Stimulated activated CD8-positive, alpha-beta memory T cell treated with anti-CD3 and anti-CD28 coated beads, Interleukin-2, amount 100 ng/mL, for 48 hours (primary cell): ENCODE measurements at regions not wholly inside any gene's neighbourhood (a gene's known extent, or its start where the extent isn't known, plus 50 kb on each side); places are given as distances from the start of the nearest gene placed in this dataset.
"Not testable (repeated sequence)": the region's sequence is repeated elsewhere in the genome, so short reads cannot be mapped to it uniquely, and the experiment has no call there.

Experiments used
- DNase-seq, 2 donors: peaks; one replicate each; pipeline ENCODE4 v3.0.0-alpha.2; 2020; ENCODE audit warnings: low read depth in 2 of 2

DNA sequence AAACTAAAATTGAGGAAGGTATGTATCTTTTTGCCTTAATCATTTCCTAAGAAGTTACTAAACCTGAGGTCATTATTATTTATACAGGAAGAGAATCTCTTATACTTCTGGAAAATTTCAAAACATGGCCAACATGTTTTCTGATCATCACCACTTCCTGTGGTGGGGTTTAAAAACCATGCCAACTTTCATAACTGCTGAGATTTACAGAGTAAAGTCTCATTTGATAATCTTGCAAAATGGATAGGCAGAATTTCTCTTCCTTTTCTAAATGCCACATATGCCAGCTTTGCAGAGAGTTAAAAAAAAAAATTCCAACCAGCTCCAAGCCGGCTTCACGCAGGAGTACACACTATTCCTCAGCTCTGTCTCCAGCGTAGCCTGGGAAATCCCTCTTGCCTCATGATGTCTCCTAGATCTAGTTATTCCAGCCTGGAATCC is 124.3 kb upstream of the SPRED1 start:
- DNase-seq, result no peak

DNA sequence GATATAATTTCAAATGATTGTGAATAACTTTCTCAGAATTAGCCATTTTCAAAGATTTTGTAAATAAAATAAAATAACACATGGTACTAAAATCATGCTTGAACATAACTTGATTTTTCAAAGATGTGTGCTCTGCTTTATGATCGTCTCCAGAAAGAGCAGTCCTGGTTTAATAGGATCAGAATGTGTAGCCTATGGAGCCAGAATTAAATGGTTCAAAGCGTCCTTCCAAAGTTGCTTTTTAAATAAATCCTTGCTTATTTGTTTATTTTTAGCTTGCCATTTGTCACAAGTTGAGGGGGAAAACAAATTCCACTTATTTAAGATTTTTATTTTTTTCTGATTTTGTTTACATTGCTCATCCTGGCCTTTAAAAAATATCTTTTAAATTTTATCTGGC is 123.7 kb upstream of the SPRED1 start:
- no peak for DNase-seq

DNA sequence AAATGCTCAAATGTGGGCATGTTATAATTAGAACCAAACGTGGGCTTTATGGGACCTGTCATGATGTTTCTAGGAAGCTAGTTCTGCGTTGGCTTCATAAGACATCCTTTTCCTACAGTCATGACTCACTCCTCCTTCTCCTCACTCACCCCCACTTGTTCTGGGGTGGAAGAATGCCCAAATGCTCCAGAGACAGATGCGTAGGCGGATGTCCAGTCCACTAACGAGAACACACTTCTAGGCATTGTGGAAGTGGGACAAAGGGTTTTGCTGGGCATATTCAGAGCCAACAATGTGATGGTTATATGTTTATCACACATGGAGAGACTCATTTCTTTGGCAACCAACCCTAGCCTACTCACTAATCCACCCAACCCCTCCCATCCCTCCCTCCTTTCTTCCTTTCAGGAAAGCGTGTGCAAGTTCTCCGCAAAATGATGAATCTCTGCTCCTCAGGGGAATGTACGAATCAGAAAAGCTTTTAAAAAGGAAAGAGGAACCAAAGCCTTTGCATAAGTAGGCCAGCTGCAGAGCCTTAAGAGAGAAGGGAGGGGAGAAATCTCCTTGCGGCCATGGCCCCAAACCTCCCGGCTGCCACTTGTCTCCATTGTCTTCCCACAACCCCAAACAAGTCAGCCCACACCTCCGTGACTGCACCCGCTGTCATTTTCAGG is 123.0 kb upstream of the SPRED1 start:
- peak in 1 of 2 donors; percentile 9 for DNase-seq

DNA sequence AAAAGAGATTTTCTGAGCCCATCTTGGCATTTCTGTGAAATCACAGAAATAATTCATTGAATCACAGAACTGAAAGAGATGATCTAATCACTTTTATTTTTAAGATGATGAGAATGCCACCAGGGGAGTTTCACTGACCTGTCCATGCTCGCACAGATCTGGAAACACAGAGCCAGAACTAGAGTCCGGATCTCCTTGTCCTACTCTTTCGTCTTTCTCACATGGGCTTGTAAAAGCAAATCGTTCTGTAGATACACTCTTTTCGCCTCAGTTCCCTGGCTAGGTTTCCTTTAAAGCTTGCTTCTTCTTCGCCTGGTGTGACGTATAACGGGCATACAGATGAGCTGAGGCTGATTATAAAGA is 122.5 kb upstream of the SPRED1 start:
- DNase-seq, result no peak

DNA sequence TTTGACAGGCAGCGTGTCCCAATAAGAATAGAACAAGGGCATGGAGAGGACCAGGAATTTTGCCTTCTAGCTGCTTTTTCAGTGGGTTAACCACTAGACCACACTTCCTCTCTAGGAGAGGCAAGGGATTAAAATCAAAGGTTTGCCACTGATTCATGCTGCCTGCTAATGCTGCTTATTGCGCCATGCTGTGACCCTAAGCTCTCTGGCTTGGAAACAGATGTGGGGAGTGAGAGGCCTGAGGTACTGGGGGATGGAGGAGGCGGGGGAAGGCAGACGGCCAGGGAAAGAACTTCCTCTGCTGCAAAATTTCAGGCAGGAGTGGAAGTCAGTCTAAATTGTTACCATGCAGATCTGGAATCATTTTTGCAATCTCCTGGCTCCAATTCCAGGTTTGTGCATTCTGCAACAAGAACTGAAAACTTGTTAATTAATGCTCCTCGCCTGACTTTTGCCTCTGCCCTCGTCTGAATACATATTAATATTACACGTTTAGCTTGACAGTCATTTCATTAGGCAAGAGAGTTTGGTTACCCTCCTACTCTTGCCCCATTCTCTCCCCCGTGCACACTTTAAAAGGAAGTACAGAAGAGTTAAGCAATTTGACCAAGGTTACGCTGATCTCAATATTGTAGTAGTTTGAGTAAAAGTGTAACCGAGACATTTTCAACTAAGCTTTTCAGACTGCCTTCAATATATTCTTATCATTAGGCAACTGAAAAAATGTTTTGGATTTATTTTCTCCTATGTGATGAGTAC is 121.7 kb upstream of the SPRED1 start:
- DNase-seq, result no peak

DNA sequence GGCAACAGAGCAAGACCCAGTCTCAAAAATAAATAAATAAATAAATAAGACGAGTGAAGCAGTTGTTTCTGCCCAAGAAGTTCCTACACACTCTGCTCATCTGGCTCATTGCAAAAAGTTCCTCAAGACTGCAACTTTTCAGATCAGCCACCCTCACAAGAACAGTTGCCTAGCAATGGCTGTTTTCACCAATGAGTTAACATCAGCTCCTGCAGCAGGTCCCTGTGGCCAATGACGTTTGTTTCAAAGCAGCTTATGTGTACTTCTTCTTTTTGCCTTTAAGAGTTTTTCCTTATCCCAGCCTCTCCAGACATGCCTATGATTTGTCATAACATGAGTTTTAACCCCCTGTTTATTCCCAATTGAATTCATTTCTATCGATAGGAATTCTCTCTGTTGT is 118.4 kb upstream of the SPRED1 start:
- no peak for DNase-seq

DNA sequence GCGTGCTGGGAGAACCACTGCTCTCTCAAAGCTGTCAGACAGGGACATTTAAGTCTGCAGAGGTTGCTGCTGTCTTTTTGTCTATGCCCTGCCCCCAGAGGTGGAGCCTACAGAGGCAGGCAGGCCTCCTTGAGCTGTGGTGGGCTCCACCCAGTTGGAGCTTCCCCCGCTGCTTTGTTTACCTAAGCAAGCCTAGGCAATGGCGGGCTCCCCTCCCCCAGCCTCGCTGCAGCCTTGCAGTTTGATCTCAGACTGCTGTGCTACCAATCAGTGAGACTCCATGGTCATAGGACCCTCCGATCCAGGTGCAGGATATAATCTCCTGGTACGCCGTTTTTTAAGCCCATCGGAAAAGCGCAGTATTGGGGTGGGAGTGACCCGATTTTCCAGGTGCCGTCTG is 110.4 kb upstream of the SPRED1 start:
- not testable (repeated sequence) for DNase-seq

DNA sequence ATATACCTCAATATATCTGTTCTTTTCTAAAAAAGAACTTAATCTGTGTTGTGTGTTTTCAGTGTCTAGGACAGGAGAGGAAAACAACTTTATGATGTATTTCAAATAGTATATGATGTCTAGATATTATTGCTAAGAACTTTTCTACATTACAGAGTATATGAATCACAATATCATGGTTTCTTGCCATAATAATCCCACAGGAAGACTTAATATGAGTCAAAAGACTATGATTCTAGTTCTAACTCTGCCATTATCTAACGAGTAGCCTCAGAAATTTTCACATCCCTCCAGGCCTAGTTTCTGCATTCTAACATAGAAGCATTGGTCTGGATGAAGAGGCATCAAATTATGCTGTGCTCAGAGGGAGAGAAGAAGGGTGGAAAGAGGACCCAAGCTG is 107.7 kb upstream of the SPRED1 start:
- no peak for DNase-seq

DNA sequence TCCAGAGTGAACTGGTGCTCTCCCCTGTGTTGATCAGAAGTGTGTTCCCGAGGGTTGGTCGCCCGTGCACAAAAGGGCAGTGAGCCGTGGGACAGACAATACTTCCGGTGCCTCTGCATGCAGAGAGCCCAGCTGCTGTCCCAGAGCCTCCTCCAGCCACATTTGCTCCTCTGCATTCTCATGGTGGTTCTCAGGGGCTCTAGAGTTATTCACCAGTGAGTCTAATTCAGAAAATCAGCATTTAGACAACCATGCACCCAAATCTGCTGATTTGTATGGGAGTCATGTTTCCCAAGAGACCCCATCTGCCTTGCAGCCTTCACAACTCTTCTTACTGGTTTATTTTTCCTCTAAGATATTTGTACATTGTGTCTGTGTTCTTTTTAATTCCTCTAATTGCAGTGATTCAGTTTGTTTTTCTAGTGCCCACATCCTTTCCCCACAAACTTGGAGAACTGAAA is 107.0 kb upstream of the SPRED1 start:
- DNase-seq, result no peak

DNA sequence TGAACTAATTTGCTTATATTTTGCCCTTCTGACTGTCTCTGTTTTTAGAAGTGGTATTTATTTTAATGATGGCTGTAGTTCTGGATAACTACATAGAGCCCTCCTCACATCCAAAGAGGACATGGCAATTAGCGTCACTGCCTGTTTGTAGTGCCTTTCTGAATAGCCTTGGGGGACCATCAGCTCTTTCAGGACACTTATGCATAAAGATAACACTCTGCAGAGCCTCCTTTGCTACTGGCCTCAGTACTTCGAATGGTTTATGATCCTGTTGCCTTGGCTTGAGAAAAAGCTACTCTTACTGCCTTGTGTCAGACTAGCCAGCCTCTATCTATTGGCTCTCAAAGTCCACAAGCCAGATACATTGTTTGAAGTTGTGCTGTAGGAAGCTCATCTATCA is 105.4 kb upstream of the SPRED1 start:
- DNase-seq, result no peak

DNA sequence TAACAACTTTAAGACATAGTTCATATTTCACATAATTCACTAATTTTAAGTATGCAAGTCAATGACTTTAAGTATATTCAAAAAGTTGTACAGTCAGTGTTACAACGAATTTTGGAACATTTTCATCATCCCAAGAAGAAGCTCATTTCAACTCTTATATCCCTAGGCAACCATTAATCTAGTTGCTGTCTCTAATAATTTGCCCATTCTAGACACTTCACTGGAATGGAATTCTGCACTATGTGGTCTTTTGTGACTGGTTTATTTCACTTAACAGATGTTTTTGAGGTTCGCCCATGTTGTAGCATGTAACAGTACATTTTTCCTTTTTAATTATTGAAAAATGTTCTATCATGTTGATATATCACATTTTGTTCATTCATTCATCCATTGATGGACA is 104.2 kb upstream of the SPRED1 start:
- no peak for DNase-seq

DNA sequence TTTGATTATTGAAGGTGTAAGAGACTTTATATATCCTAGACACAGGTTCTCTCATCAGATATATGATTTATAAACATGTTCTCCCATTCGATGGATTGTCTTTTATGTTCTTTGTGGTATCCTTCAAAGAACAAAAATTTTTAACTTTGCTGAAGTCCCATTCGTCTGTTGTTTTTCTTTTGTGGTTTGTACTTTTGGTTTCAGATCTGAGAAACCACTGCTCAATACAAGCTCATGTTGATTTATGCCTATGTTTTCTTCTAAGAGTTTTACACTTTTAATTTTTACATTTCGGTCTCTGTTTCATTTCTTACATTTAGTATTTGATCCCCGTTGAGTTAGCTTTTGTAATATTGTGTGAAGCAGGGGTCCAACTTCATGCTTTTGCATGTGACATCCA is 103.3 kb upstream of the SPRED1 start:
- no peak for DNase-seq

DNA sequence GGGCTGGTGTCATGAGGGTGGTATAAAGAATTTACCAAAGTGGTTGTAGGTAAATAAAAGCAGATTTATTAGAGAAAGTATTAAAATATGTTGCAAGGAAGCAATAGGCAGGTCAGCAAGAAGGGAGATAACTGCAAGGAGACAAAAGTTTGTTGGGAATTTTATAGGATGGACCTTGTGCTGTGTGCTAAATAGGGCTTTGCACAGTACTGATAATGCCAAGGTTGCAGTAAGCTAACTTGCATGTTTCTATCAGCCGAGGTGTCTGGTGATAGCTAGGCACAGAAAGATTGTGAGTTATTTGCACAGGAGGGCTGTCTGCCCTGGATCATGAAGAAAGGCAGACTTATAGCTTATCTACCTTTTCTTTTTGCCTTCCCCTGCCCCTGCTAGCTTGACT is 102.5 kb upstream of the SPRED1 start:
- DNase-seq, result no peak

DNA sequence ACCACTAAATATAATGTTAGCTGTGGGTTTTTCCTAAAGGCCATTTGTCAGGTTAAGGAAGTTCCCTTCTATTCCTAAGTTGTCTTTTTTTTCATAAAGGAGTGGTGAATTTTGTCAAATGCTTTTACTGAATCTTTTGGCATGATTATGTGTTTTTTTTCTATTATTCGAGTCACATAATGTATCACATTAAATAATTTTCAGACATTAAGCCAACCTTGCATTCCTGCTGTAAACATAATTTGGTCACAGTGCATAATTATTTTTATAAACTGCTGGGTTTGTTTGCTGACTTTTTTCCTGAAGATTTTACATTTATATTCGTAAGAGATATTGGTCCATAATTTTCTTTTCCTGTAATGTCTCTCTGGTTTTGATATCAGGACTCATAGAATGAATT is 101.8 kb upstream of the SPRED1 start:
- no peak for DNase-seq

DNA sequence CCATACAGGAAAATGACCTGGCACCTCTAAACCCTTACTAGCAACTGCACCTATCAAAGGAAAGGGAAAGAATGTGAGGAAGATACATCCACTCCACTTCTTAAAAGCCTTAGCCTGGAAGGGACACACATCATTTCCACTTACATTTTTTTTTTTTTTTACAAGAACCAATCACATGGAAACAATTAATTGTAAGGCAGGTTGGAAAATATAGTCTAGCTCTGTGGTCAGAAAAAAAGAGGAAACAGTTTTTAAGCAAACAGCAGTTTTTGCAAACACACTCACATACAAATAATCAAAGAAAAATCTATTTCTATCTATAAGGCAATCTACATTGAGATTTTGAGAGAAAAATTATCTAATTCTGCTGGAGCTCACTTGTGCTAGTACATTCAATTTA is 98.9 kb upstream of the SPRED1 start:
- no peak for DNase-seq

DNA sequence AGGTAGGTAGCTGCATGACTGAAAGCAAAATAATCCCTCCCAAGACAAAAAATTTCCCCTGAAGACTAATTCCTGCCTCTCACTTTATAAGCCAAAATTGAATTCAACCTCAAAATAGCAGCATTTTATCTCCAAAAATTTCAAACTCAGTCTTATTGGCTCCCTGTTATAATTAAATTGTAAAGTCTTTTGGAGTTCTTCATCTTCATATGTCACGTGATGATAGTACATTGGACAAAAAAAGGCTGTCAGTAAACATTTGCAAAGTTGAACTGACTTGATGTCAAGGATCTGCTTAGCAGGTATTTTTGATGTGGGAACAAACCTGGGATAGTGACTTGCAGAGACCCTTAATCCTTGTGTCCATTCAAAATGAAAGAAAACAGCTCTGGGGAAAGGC is 98.4 kb upstream of the SPRED1 start:
- no peak for DNase-seq

DNA sequence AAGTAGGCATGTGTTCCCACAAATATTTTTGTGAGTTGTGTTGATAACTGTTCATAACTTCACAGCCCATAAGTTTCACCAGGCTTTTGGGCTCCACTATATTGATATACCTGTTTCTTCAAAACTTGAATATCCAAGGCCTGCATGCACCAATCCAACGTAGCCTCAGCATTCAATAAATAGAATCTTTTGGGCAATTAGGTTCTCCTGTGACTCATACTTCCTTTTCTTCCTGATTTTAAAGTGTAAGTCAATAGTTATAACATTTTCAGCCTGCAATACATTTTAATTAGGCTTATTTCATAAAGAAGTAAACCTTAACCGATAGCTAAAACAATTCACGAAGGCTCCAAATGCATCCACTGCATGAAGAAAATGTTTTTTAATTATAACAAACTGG is 97.8 kb upstream of the SPRED1 start:
- DNase-seq, result no peak

DNA sequence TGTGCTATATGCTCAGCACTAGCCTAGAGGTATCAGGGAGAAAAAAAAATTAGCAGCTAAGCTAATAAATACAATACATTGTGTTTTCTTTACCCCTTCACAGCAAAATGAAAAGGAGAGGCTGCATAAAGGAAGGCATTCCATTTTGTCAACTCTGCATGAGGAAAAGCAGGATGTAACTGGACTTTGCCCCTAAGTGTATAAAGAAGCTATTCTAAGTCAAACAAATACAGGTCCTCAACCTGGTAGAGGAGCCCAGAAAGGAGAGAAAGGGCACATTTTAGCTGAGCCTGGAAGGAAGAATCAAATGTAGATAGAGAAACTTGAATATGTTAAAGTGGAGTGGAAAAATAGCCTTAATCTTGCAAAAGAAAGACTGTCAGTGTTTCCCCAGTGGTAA is 89.0 kb upstream of the SPRED1 start:
- DNase-seq, result no peak

DNA sequence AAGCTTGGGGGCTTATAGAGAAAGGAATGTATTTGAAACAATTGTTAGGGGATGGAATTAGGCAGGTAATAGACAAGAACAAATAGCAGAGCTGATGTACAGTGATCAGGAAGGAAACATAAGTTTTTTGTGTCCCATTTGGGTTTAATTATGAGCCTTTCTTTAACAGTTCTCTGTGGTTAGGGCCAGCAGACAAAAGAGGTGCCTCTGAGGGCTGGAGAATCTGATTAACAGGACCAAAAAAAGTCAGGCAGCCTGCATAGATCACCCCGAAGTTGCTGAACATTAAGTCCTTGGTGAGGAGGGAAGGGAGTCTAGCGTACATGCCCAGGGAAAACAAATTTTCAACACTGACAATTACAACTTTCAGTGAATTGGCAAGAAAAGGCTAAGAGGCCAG is 88.6 kb upstream of the SPRED1 start:
- DNase-seq, result no peak

DNA sequence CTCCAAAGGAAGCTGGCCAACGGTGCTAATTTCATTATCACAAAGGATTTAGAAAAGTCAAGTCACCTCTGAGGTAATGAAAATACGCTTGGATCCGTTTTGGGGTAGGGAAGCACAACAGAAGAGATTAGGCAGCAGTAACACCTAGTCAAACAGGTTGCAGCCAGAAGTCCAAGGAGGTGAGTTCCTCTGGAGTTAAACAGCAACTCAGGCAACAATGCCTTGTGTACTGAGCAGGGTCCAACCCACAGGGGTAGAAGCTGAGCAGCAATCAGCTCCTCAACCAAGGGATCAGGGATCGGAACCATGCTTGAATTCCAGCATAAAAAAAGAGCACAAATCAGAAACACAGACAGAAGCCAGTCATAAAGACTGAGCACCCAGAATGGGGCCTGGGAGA is 88.1 kb upstream of the SPRED1 start:
- DNase-seq, result no peak

DNA sequence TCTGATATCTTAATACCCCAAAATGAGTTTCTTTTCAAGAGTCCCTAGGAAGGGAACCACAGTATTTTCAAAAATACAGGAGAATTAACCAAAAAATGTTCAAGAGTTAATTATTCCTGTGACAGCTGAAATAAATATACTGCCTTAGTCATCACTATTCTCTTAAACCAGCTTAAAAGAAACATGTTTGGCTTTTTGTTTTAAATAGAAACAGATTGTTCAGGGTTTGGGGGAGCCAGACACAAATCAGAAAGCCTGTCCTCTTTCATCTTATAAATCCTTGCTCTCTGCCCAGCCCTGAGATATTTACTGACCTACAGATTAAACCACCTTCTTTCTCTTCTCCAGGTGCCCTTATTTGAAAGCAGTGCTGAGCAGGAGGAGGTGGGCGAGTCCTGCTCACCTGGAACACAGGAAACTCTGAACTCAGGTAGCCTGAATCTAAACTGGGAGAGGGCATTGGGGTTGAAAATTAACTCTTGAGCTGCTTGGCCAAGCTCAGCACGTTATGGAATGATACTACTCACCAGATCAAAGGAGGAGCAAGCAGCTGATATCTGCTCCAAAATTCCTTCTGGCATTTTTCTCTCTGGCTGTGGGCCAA is 84.1 kb upstream of the SPRED1 start:
- DNase-seq, result no peak

DNA sequence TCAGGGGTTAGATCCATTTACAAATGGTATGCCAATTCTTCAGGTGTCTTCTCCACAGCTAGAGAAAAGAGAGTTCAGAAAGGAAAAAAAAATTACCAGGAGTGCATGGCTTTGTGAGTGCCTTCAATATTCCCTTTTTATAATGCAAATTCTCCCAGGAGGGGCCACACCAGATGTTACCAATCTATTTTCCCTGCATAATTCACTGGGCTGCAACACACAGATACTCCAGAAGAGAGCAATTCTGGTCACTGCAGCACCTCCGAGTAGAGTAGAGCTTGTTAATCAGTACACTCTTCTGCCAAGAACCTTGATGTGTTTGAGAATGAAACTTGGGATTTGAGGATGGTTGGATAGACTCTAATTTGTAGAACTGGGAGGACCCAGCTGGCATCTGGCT is 80.7 kb upstream of the SPRED1 start:
- no peak for DNase-seq

DNA sequence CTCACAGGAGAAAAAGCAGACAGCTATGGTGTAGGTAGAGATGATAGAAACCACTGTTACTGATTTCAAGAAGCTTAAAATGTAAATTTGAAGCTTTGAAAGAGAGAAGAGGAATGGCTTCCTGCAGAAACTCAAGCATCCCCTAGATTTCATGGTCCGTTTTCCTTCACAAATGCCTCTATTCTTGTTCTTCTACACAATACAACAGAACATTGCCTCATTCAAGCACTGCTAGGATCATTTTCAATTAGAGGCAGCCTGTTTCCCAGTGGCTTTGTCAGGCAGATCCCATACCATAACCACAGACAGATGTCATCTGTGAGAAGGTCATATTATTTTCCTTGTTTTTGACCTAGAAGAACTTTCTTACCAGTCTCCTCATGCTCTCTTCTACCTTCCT is 77.9 kb upstream of the SPRED1 start:
- no peak for DNase-seq
